ENCODE measurements at regions not wholly inside any gene's neighbourhood (a gene's known extent, or its start where the extent isn't known, plus 50 kb on each side); places are given as distances from the start of the nearest gene placed in this dataset.

GRCh38 chr6:66245231-66245630 is 538.2 kb upstream of the EYS start:
- ATAC-seq (no peak), DNase-seq (no peak)
- H3K27me3 Mint-ChIP-seq (ENCODE audit: low read depth) = no peaks in the 10 kb centered on the region
- H3K9me3 Mint-ChIP-seq (ENCODE audit: insufficient read depth) = peaks cover 4% of the 10 kb centered on the region
- H3K36me3 Mint-ChIP-seq (ENCODE audit: low read depth) = no peaks in the 10 kb centered on the region
- no peak overlapping the region for H3K4me3 Mint-ChIP-seq
- no peak overlapping the region for H3K27ac Mint-ChIP-seq
- POLR2A ChIA-PET = no interaction called here
- no peaks in the 10 kb centered on the region for H3K4me1 Mint-ChIP-seq (ENCODE audit: low read depth)
- CTCF ChIA-PET = no interaction called here

- H3K27me3 Mint-ChIP-seq (ENCODE audit: low read depth) = no peaks in the 10 kb centered on the region
- H3K4me3 Mint-ChIP-seq = no peak overlapping the region
- no peaks in the 10 kb centered on the region for H3K4me1 Mint-ChIP-seq (ENCODE audit: low read depth)
- H3K36me3 Mint-ChIP-seq (ENCODE audit: low read depth) = no peaks in the 10 kb centered on the region
- H3K27ac Mint-ChIP-seq = no peak overlapping the region
- POLR2A ChIA-PET = no interaction called here
- DNase-seq = no peak
- no peak for ATAC-seq
- peaks cover 6% of the 10 kb centered on the region for H3K9me3 Mint-ChIP-seq (ENCODE audit: insufficient read depth)
- CTCF ChIA-PET = no interaction called here
Observed at GRCh38 chr6:66238851-66239250, 531.8 kb upstream of the EYS start.

- Mint-ChIP-seq H3K27me3 (ENCODE audit: low read depth) (no peaks in the 10 kb centered on the region), H3K9me3 (ENCODE audit: insufficient read depth) (peaks cover 30% of the 10 kb centered on the region), H3K27ac (no peak overlapping the region), H3K4me1 (ENCODE audit: low read depth) (no peaks in the 10 kb centered on the region), H3K36me3 (ENCODE audit: low read depth) (no peaks in the 10 kb centered on the region), H3K4me3 (no peak overlapping the region)
- ATAC-seq (no peak), DNase-seq (no peak)
- ChIA-PET POLR2A (no interaction called here), CTCF (no interaction called here)
Observed at GRCh38 chr6:66232890-66233289, 525.9 kb upstream of the EYS start.

GRCh38 chr6:66230591-66230990 is 523.6 kb upstream of the EYS start:
- DNase-seq (no peak), ATAC-seq (no peak)
- Mint-ChIP-seq H3K36me3 (ENCODE audit: low read depth) (no peaks in the 10 kb centered on the region), H3K27me3 (ENCODE audit: low read depth) (no peaks in the 10 kb centered on the region), H3K27ac (no peak overlapping the region), H3K4me3 (no peak overlapping the region), H3K9me3 (ENCODE audit: insufficient read depth) (peaks cover 37% of the 10 kb centered on the region), H3K4me1 (ENCODE audit: low read depth) (no peaks in the 10 kb centered on the region)
- ChIA-PET CTCF (no interaction called here), POLR2A (no interaction called here)

- Mint-ChIP-seq H3K9me3 (ENCODE audit: insufficient read depth) (peaks cover 28% of the 10 kb centered on the region), H3K4me1 (ENCODE audit: low read depth) (no peaks in the 10 kb centered on the region), H3K36me3 (ENCODE audit: low read depth) (no peaks in the 10 kb centered on the region), H3K27ac (no peak overlapping the region), H3K27me3 (ENCODE audit: low read depth) (no peaks in the 10 kb centered on the region), H3K4me3 (no peak overlapping the region)
- no peak for DNase-seq
- POLR2A ChIA-PET = no interaction called here
- ATAC-seq = no peak
- CTCF ChIA-PET = no interaction called here
Observed at GRCh38 chr6:66226109-66226508, 519.1 kb upstream of the EYS start.

- ATAC-seq (no peak), DNase-seq (no peak)
- Mint-ChIP-seq H3K27ac (no peak overlapping the region), H3K9me3 (ENCODE audit: insufficient read depth) (peaks cover 35% of the 10 kb centered on the region), H3K36me3 (ENCODE audit: low read depth) (no peaks in the 10 kb centered on the region), H3K4me1 (ENCODE audit: low read depth) (no peaks in the 10 kb centered on the region), H3K4me3 (no peak overlapping the region), H3K27me3 (ENCODE audit: low read depth) (no peaks in the 10 kb centered on the region)
- ChIA-PET POLR2A (no interaction called here), CTCF (no interaction called here)
Observed at GRCh38 chr6:66210964-66211363, 503.9 kb upstream of the EYS start.

- H3K27ac Mint-ChIP-seq = no peak overlapping the region
- POLR2A ChIA-PET = no interaction called here
Observed at GRCh38 chr6:66200390-66200789, 493.4 kb upstream of the EYS start.

GRCh38 chr6:66199171-66199570 is 492.1 kb upstream of the EYS start:
- Mint-ChIP-seq H3K9me3 (ENCODE audit: insufficient read depth) (peaks cover 4% of the 10 kb centered on the region), H3K4me1 (ENCODE audit: low read depth) (no peaks in the 10 kb centered on the region), H3K27me3 (ENCODE audit: low read depth) (no peaks in the 10 kb centered on the region), H3K4me3 (no peak overlapping the region), H3K27ac (no peak overlapping the region), H3K36me3 (ENCODE audit: low read depth) (no peaks in the 10 kb centered on the region)
- DNase-seq (no peak), ATAC-seq (no peak)
- ChIA-PET POLR2A (no interaction called here), CTCF (no interaction called here)

More at GRCh38 chr6:66200390-66200789, 493.4 kb upstream of the EYS start:
- H3K36me3 Mint-ChIP-seq (ENCODE audit: low read depth) = no peaks in the 10 kb centered on the region
- no peak for ATAC-seq
- DNase-seq = no peak
- H3K4me3 Mint-ChIP-seq = no peak overlapping the region
- H3K4me1 Mint-ChIP-seq (ENCODE audit: low read depth) = no peaks in the 10 kb centered on the region
- peaks cover 4% of the 10 kb centered on the region for H3K9me3 Mint-ChIP-seq (ENCODE audit: insufficient read depth)
- H3K27me3 Mint-ChIP-seq (ENCODE audit: low read depth) = no peaks in the 10 kb centered on the region
- CTCF ChIA-PET = no interaction called here

GRCh38 chr6:66198062-66198624 is 491.1 kb upstream of the EYS start:
- ATAC-seq = no peak
- no peak overlapping the region for H3K27ac Mint-ChIP-seq

GRCh38 chr6:66190858-66191257 is 483.8 kb upstream of the EYS start:
- Mint-ChIP-seq H3K27ac (no peak overlapping the region), H3K27me3 (ENCODE audit: low read depth) (no peaks in the 10 kb centered on the region), H3K9me3 (ENCODE audit: insufficient read depth) (peaks cover 11% of the 10 kb centered on the region), H3K4me1 (ENCODE audit: low read depth) (no peaks in the 10 kb centered on the region), H3K36me3 (ENCODE audit: low read depth) (no peaks in the 10 kb centered on the region), H3K4me3 (no peak overlapping the region)
- ChIA-PET POLR2A (no interaction called here), CTCF (no interaction called here)
- DNase-seq = no peak
- no peak for ATAC-seq

More at GRCh38 chr6:66198062-66198624, 491.1 kb upstream of the EYS start:
- H3K36me3 Mint-ChIP-seq (ENCODE audit: low read depth) = no peaks in the 10 kb centered on the region
- H3K9me3 Mint-ChIP-seq (ENCODE audit: insufficient read depth) = peaks cover 7% of the 10 kb centered on the region
- no peak overlapping the region for H3K4me3 Mint-ChIP-seq
- ChIA-PET CTCF (no interaction called here), POLR2A (no interaction called here)
- H3K4me1 Mint-ChIP-seq (ENCODE audit: low read depth) = no peaks in the 10 kb centered on the region
- H3K27me3 Mint-ChIP-seq (ENCODE audit: low read depth) = no peaks in the 10 kb centered on the region
- DNase-seq = no peak

GRCh38 chr6:66189915-66190314 is 482.9 kb upstream of the EYS start:
- H3K27ac Mint-ChIP-seq = no peak overlapping the region
- DNase-seq (no peak), ATAC-seq (no peak)
- no peak overlapping the region for H3K4me3 Mint-ChIP-seq
- ChIA-PET POLR2A (no interaction called here), CTCF (no interaction called here)
- H3K9me3 Mint-ChIP-seq (ENCODE audit: insufficient read depth) = peaks cover 11% of the 10 kb centered on the region
- H3K36me3 Mint-ChIP-seq (ENCODE audit: low read depth) = no peaks in the 10 kb centered on the region
- no peaks in the 10 kb centered on the region for H3K27me3 Mint-ChIP-seq (ENCODE audit: low read depth)
- no peaks in the 10 kb centered on the region for H3K4me1 Mint-ChIP-seq (ENCODE audit: low read depth)

GRCh38 chr6:66186756-66187155 is 479.7 kb upstream of the EYS start:
- Mint-ChIP-seq H3K4me3 (no peak overlapping the region), H3K27ac (no peak overlapping the region), H3K27me3 (ENCODE audit: low read depth) (no peaks in the 10 kb centered on the region), H3K4me1 (ENCODE audit: low read depth) (no peaks in the 10 kb centered on the region), H3K9me3 (ENCODE audit: insufficient read depth) (peaks cover 8% of the 10 kb centered on the region), H3K36me3 (ENCODE audit: low read depth) (no peaks in the 10 kb centered on the region)
- ChIA-PET POLR2A (no interaction called here), CTCF (no interaction called here)
- ATAC-seq (no peak), DNase-seq (no peak)

- ChIA-PET CTCF (no interaction called here), POLR2A (no interaction called here)
- Mint-ChIP-seq H3K4me1 (ENCODE audit: low read depth) (no peaks in the 10 kb centered on the region), H3K27ac (no peak overlapping the region), H3K9me3 (ENCODE audit: insufficient read depth) (peaks cover 12% of the 10 kb centered on the region), H3K36me3 (ENCODE audit: low read depth) (no peaks in the 10 kb centered on the region), H3K4me3 (no peak overlapping the region), H3K27me3 (ENCODE audit: low read depth) (no peaks in the 10 kb centered on the region)
- ATAC-seq (no peak), DNase-seq (no peak)
Observed at GRCh38 chr6:66184091-66184490, 477.1 kb upstream of the EYS start.
